ENCODE measurements at regions not wholly inside any gene's neighbourhood (a gene's known extent, or its start where the extent isn't known, plus 50 kb on each side); places are given as distances from the start of the nearest gene placed in this dataset.

- no peak for TF ChIP-seq REST (IDR thresholded peaks at IDR 0.05; ENCODE audit: unreplicated experiment)
- no peak for TF ChIP-seq ZNF331 (CRISPR knock-in tag; IDR thresholded peaks at IDR 0.05; ENCODE audit: low read depth)
- TF ChIP-seq STAT1 (IDR thresholded peaks at IDR 0.05; ENCODE audit: unreplicated experiment) = no peak
- TF ChIP-seq ETS1 (IDR thresholded peaks at IDR 0.05) = no peak
- no peak for TF ChIP-seq EZH2phosphoT487 (IDR thresholded peaks at IDR 0.05; ENCODE audit: unreplicated experiment)
- no peak for TF ChIP-seq POLR2AphosphoS5 (IDR thresholded peaks at IDR 0.05; ENCODE audit: low read depth)
- TF ChIP-seq JUNB (IDR thresholded peaks at IDR 0.05; ENCODE audit: unreplicated experiment) = no peak
Measured at GRCh38 chr20:11054266-11054993, 380.6 kb upstream of the JAG1 start (continued).

- Mint-ChIP-seq H3K27me3 (ENCODE audit: insufficient read depth, low read depth, poor library complexity) (peaks cover 2% of the 10 kb centered on the region), H3K9me3 (no peaks in the 10 kb centered on the region), H3K27ac (no peak overlapping the region), H3K4me1 (no peaks in the 10 kb centered on the region), H3K4me3 (no peak overlapping the region), H3K36me3 (ENCODE audit: low read depth) (no peaks in the 10 kb centered on the region)
- no peaks in the 10 kb centered on the region for H3K79me2 ChIP-seq (replicated peaks; ENCODE audit: insufficient read depth)
- H3K27ac ChIP-seq (ENCODE audit: low read depth) = no peak overlapping the region
- H3K4me1 ChIP-seq (ENCODE audit: insufficient read depth) = no peaks in the 10 kb centered on the region
- H3F3A ChIP-seq (replicated peaks; ENCODE audit: low read depth) = no peaks in the 10 kb centered on the region
- H4K20me1 ChIP-seq (replicated peaks; ENCODE audit: insufficient read depth) = no peaks in the 10 kb centered on the region
- no peaks in the 10 kb centered on the region for H3K9me2 ChIP-seq (ENCODE audit: insufficient read depth)
- H3K4me3 ChIP-seq = no peak overlapping the region
- H3K36me3 ChIP-seq (ENCODE audit: insufficient read depth) = no peaks in the 10 kb centered on the region
- H3K4me2 ChIP-seq = no peak overlapping the region
- no peak overlapping the region for H2AFZ ChIP-seq
- DNase-seq (ENCODE audit: low spot score) (no peak), ATAC-seq (no peak)
- H3K27me3 ChIP-seq (ENCODE audit: insufficient read depth) = no peaks in the 10 kb centered on the region
- TF ChIP-seq CREB1 (CRISPR knock-in tag; IDR thresholded peaks at IDR 0.05; ENCODE audit: low read depth) (no peak), JUNB (IDR thresholded peaks at IDR 0.05; ENCODE audit: unreplicated experiment) (no peak), STAT1 (IDR thresholded peaks at IDR 0.05; ENCODE audit: unreplicated experiment) (no peak), ETS1 (IDR thresholded peaks at IDR 0.05) (no peak), CTCF (conservative IDR thresholded peaks at IDR 0.05; ENCODE audit: low read depth in 2 of 2) (no peak), EZH2phosphoT487 (IDR thresholded peaks at IDR 0.05; ENCODE audit: unreplicated experiment) (no peak), NANOG (IDR thresholded peaks at IDR 0.05; ENCODE audit: borderline replicate concordance) (no peak), REST (IDR thresholded peaks at IDR 0.05; ENCODE audit: unreplicated experiment) (no peak), ZNF114 (CRISPR knock-in tag; IDR thresholded peaks at IDR 0.05) (no peak), ZNF331 (CRISPR knock-in tag; IDR thresholded peaks at IDR 0.05; ENCODE audit: low read depth) (no peak), POLR2AphosphoS5 (IDR thresholded peaks at IDR 0.05; ENCODE audit: low read depth) (no peak)
Measured at GRCh38 chr20:11056414-11056813, 382.6 kb upstream of the JAG1 start.

Measured in GM23338 (cell line).